C1 segment of cervical spinal cord (tissue), 14 donors: ENCODE measurements at regions not wholly inside any gene's neighbourhood (a gene's known extent, or its start where the extent isn't known, plus 50 kb on each side); places are given as distances from the start of the nearest gene placed in this dataset.
"Not testable (repeated sequence)": the region's sequence is repeated elsewhere in the genome, so short reads cannot be mapped to it uniquely, and the experiment has no call there.

Source experiments
- DNase-seq, 14 donors: peaks; one replicate each; lab custom pipeline; 2025; lab: John Stamatoyannopoulos, UW

DNA sequence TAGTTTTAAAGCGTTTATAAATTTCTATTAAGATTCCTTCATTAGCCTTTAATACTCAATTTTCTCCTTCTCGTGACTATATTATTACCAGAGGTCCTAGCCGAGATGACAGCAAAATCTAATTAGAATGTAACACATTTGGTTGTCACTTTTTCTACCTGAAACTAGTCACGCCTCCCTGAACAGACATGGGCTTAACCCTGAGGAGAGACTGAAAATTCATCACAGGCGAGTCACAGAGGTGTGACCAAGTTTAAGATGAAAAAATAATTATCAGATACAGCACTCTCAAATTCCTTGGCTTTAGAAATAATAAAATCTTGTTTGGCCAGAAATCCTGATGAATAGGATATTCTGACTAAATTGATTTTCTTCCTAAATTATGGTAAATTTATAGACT lies 834.4 kb upstream of the SLC39A10 start:
- no peak for DNase-seq

- no peak for DNase-seq
Observed at GRCh38 chr2:194822097-194822496, 834.9 kb upstream of the SLC39A10 start.

DNA sequence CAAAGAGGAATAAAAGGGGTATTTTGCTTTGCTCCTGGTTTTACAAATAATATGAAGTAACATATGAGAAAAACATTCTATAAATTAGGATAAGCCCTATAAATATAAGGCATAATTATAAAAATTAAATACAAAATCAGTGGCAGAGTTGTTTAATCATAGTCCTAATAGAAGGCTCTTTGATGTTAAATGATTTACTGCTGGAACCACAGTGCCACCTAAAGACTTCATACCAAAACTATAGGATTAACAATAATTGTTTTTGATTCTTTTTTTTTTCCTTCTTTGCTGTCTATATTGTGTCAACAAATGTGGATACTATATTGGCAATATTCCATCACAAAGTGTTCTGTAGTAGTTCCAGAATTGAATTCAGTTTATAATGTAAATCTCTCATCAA lies 837.7 kb upstream of the SLC39A10 start:
- DNase-seq = peak in 1 of 14 donors; percentile 13

- no peak for DNase-seq
Observed at GRCh38 chr2:194815475-194815874, 841.6 kb upstream of the SLC39A10 start.

DNA sequence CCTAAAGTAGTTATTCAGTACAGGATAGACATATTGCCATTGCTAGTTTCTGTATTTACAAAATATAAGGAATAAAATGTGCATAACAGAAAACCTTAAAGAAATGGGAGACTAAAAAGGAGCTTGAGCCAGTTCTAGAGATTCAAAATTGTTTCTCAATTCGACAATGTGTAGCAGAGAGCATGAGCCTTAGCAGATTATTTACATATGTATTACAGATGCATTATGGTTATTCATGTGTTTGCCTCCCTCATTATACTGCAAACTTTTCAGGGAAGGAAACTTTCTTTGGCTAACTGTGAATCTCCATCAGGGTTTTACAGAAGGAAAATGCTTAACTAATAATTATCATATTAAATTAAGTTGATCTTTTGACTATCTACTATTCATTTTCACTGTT lies 854.4 kb upstream of the SLC39A10 start:
- DNase-seq = no peak

DNA sequence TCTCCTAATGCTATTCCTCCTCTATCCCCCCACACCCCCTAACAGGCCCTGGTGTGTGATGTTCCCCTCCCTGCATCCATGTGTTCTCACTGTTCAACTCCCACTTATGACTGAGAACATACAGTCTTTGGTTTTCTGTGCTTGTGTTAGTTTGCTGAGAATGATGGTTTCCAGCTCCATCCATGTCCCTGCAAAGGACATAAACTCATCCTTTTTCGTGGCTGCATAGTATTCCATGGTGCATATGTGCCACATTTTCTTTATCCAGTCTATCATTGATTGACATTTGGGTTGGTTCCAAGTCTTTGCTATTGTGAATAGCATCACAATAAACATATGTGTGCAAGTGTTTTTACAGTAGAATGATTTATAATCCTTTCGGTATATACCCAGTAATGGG lies 870.0 kb upstream of the SLC39A10 start:
- not testable (repeated sequence) for DNase-seq

- not testable (repeated sequence) for DNase-seq
Observed at GRCh38 chr2:194771394-194771793, 885.6 kb upstream of the SLC39A10 start.

- DNase-seq = no peak
Observed at GRCh38 chr2:194769030-194769429, 888.0 kb upstream of the SLC39A10 start.

DNA sequence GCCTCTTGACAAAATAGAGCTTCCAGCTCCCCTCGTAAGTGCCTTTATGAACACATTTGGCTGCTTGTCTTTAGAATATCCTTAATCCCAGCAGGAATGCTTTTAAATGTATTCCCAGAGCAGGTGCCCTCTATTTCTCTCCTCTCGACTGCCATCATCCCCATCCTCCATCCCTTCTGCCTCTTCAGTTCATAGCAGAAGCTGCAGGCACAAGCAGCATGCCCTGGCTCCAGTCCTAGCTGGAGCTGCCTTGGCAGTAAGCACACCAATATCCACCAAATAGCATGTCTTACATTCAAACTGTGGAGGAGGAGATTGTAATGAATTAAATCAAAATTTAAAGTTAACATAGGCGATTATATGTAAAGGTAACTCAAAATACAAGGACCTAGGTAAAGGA lies 891.3 kb upstream of the SLC39A10 start:
- DNase-seq = peak in 1 of 14 donors; percentile 89

- DNase-seq = no peak
Observed at GRCh38 chr2:194750926-194751325, 906.1 kb upstream of the SLC39A10 start.

DNA sequence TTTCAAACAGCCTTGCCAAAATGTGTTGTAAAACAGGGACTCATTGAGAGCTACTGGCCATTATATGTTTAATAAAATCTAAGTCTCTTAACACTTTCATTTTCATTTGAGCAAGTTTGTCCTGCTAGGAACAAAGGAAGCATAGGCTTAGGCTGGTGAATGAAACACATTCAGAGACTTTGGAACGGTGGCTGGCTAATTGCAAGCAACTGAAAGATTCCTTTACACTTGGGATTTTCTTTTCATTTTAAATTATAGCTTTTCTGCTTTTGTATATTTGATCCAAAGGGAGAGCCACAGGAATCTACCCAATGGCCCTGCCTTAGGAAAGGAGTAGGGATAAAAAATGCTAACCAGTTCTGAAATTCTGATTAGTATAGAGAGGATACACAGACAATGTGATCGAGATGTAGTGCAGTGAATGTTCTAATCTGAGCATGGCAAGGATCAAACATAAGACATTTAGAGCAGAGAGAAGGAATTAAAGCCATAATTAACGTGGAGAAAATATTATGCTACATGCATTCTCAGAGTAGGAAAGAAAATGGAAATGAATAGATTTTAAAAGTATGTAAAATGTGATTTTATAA lies 911.4 kb upstream of the SLC39A10 start:
- DNase-seq = no peak

DNA sequence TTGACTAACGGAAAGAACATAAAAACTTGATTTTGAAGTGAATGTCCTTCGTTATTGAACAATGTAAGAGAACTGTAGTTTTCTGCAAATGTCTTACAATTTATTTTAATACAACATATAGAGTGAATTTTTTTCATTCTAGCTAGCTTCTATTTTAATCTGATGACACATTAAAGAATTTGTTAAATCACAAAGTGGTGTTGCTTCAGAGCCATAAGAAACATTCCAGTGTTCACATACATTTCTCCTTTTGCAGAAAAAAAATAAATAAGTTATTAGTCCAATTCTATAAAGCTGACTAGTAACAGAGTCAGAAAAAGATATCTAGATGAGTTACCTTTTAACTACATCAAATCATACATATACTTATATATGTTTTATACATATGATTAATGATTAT lies 914.3 kb upstream of the SLC39A10 start:
- DNase-seq = no peak

DNA sequence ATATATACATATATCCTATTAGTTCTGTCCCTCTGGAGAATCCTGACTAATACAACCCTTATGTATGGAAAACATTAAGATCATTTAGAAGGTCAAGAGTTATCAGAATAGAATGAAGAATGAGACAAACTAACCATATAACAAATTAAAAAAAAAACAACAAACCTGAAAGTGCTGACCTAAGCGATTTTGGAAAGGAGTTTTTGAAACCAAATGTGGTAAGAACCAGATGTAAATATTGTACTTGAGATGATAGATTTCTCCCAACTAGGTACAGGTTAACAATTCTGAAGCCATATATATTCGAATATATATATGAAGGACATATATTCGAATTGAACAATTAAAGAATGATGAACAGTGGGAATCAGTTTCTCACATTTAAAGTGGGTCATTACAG lies 917.8 kb upstream of the SLC39A10 start:
- DNase-seq = no peak

GRCh38 chr2:194735837-194736542 lies 921.0 kb upstream of the SLC39A10 start:
- no peak for DNase-seq

- DNase-seq = no peak
Observed at GRCh38 chr2:194730266-194730665, 926.8 kb upstream of the SLC39A10 start.

GRCh38 chr2:194725169-194725568 lies 931.9 kb upstream of the SLC39A10 start:
- DNase-seq = no peak

DNA sequence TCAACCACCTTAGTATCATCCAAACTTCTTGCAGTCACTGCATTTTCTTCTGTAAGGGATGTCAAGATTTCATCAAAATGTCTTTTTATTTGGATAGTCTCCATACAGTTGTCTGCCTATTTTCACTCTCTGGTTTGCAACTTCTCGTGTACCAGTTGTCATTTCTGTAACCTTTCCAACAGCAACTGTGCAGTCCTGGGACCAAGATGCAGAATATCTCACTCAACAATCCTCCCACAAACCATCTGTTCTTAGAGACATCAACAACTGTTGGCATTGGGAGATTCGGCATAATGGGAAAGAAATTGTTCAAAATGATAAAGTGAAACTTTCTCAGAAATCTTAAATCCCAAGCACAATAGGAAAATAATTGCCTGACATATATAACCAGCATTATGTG lies 933.6 kb upstream of the SLC39A10 start:
- DNase-seq = no peak

GRCh38 chr2:194721227-194721626 lies 935.8 kb upstream of the SLC39A10 start:
- DNase-seq = no peak

DNA sequence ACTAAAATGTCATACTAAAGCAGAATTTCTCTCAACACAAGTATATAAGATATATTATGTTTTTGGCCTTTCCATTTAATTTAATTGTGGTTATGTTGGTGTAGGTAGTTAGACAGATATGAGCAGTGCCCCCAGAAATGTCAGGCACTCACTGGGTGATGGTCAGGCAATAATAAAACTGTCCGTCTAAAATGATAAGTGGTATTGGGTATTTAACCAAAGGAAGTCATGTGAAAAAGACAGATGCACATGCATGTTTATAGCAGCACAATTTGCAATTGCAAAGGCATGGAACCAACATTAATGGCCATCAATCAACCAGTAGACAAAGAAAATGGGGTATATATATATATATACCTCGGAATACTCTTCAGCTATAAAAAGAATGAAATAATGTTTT lies 936.6 kb upstream of the SLC39A10 start:
- DNase-seq = no peak

DNA sequence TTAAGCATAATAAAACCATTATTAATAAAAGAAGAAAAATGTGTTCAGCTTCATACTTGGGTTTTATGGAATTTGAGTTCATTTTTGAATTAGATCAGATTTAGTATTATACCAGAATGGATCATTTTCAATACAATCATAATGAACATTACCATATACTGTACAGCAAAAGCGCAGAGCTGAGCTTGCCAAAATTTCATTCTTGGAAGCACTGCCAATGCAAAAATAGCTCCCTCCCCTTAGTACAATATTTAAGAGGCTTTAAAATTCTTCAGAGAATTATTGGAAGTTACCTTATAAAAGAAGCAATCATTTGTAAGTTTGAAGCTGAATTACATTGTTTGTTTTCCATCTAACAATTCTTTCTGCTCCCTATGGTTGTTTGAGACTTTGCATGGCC lies 938.1 kb upstream of the SLC39A10 start:
- no peak for DNase-seq

DNA sequence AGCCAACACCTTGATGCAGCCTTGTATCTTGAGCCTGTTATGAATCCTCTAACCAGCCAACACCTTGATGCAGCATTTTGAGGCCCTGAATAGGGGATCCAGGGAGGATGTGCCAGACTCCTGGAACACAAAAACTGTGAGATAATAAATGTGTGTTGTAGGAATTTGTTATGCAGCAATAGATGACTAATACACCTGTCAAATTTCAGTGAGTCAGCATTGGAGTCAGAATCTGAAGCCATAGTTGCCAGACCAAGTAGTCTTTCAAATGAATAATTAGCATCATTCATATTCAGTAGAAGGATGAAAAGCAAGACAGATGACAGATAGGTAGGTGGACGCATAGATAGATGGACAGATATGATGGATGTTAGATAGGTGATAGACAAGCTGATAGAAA lies 942.5 kb upstream of the SLC39A10 start:
- no peak for DNase-seq

- DNase-seq = no peak
Observed at GRCh38 chr2:194709840-194710239, 947.2 kb upstream of the SLC39A10 start.

DNA sequence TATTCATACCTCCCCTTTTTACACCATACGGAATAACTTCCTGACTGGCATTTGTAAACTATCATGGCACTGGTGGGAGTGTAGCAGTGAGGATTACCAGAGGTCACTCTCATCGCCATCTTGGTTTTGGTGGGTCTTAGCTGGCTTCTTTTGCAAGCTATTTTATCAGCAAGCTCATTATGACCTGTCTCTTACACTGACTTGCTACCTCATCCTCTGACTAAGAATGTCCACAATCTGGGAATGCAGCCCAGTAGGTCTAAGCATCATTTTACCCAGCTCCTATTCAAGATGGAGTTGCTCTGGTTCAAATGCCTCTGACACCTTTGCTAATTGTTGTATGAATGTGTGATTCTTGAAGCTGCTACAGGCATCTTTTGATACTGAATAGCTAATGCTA lies 950.8 kb upstream of the SLC39A10 start:
- no peak for DNase-seq

DNA sequence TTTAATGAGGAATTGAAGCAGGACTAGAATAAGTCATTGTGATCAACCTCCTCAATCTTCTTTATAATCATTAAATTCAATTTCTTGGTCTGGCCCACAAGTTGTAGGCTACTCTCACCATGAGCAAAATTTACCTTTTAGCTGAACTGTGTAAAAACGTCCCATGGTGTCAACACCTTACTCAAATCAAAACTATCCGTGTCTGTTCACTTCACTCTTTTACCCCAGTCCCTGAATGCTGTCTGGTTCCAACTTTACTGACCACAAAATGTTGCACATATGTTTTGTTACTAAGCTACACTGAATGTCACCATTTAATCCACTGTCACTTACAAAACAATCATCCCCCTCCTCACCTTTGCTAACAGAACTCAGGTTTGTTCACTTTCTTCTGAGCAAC lies 951.6 kb upstream of the SLC39A10 start:
- no peak for DNase-seq
